Uterus (tissue), 2 donors: ENCODE measurements at regions not wholly inside any gene's neighbourhood (a gene's known extent, or its start where the extent isn't known, plus 50 kb on each side); places are given as distances from the start of the nearest gene placed in this dataset.

Experiments used
- CTCF ChIP-seq, 4 experiments: fragments of 200-600 bp in 2 of 4; fragments of 450-650 bp in 2 of 4; sonication (generic) in 2 of 4; IDR thresholded peaks; one replicate each; pipeline ENCODE4 v1.5.1; 2016 to 2019; ENCODE audit warnings: antibody characterized with exemption in 4 of 4, mild to moderate bottlenecking in 2 of 4, moderate library complexity in 1 of 4
- POLR2A ChIP-seq, 2 donors: fragments of 450-650 bp; IDR thresholded peaks; one replicate each; pipeline ENCODE4 v1.6.1; 2016; ENCODE audit warnings: antibody characterized with exemption in 2 of 2, mild to moderate bottlenecking in 1 of 2, moderate library complexity in 1 of 2

DNA sequence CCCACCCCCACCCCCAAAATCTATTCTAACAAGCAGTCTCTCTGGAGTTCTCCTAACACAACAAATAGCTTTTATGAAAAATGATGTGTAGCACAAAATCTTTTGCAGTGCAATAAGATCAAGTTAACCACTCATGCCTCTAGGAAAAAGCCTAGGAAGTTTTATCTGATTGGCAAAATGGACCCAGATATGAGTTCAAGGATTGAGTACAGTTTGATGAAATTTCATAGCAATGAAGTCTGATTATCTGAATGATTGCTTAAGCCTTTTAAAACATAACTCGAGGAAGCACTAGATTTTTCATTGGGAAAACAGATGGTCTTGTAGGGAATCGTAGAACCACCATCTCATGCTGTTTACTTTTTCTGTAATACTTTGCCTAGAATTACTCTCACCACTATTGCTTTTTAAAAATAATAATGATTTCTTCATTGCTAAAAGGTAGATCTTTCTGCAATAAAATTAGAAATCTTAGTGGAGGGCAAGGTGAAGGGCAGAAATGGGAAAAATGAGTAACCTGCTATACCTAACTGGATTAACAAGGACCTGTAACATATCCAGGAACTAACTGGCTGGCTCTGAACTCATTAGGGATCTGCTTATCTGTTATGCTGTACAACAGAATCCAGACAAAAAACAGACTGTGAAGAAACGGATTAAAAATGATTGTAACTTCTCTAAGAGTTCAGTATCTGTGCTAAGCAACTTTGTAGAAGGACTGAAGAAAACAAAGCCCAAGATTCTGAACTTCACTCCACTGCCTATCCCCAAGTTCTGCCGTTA, 73.7 kb upstream of the ETAA1 start:
- TF ChIP-seq POLR2A (IDR thresholded peaks at IDR 0.05) (no peak), CTCF (IDR thresholded peaks at IDR 0.05) (no peak)
